C4-2B (cell line): ENCODE measurements at regions not wholly inside any gene's neighbourhood (a gene's known extent, or its start where the extent isn't known, plus 50 kb on each side); places are given as distances from the start of the nearest gene placed in this dataset.

Source experiments
- CTCF ChIP-seq: fragments of 450-650 bp; conservative IDR thresholded peaks from 2 replicates; pipeline ENCODE4 v1.5.1; 2017; ENCODE audit warnings: mild to moderate bottlenecking
- ZFX ChIP-seq: fragments of 450-650 bp; IDR thresholded peaks from 2 replicates; pipeline ENCODE4 v1.6.1; 2017

GRCh38 chr6:50975216-50975615, 156.5 kb downstream of the TFAP2B start:
- TF ChIP-seq CTCF (no peak), ZFX (no peak)
